Iris pigment epithelial cell (primary cell): ENCODE measurements at regions not wholly inside any gene's neighbourhood (a gene's known extent, or its start where the extent isn't known, plus 50 kb on each side); places are given as distances from the start of the nearest gene placed in this dataset.

ENCODE experiments used
- DNase-seq: peaks from one replicate; pipeline ENCODE4 v3.0.0-alpha.2; 2011; ENCODE audit warnings: low read depth

DNA sequence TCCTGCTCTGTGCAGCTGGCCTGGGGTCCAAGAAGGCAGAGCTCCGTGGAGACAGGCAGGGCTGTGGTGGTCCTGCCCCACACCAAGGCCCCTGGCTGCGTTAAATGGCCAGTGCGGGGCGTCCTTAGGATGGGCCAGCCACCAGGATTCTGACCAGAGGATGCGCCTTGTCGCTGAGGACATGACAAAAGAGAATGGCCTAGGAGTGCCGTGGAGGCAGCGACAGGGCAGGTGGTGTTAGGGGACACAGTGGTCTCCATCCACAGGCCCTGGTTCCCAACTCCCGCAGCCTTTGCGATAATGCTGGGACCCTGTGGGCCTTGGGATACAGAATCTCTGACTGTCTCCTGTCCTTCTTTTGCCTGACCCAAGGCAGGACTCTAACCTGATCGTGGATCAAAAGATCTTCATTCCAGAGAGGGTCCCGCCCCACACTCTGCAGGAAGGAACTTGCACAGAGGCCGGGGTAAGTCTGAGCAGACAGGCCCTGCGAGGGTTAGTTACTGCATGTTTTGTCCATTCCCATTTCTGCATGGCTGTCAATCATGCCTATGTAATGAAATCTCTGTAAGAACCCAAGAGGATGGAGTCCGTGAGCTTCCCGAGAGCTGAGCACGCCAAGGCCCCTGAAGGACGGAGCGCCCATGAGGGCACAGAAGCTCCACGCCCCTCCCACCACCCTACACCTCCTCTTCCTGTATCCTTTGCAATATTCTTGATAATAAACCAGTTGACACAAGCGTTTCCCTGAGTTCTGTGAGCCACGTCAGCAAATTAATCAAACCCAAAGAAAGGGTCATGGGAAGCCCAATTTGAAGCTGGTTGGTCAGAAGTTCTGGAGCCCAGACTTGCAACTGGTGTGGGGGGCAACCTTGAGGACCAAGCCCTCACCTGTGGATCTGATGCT is 251.5 kb upstream of the SALL3 start:
- no peak for DNase-seq

- DNase-seq: no peak
Measured at GRCh38 chr18:78728784-78729467, 250.7 kb upstream of the SALL3 start.

DNA sequence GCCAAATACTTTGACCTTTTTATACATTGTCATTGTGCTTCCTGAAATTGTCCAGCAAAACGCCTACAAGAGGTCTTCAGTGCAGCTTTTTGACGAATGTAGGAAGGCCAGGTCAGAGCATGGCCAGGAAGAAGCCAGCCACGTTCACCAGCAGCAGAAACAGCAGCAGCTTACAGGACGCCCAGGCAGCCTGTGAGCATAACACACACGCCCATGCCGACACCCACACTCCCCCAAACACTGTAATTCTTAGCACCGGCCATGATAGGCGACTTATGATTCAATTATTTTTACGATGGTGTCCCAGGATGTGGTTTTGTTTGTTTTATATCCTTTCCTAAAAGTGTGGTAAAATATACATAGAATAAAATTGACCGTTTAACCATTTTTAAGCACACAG is 249.1 kb upstream of the SALL3 start:
- DNase-seq: no peak

GRCh38 chr18:78731016-78731397 is 248.6 kb upstream of the SALL3 start:
- no peak for DNase-seq

GRCh38 chr18:78731398-78732032 is 248.1 kb upstream of the SALL3 start:
- no peak for DNase-seq

GRCh38 chr18:78732273-78733210 is 247.1 kb upstream of the SALL3 start:
- DNase-seq: no peak

DNA sequence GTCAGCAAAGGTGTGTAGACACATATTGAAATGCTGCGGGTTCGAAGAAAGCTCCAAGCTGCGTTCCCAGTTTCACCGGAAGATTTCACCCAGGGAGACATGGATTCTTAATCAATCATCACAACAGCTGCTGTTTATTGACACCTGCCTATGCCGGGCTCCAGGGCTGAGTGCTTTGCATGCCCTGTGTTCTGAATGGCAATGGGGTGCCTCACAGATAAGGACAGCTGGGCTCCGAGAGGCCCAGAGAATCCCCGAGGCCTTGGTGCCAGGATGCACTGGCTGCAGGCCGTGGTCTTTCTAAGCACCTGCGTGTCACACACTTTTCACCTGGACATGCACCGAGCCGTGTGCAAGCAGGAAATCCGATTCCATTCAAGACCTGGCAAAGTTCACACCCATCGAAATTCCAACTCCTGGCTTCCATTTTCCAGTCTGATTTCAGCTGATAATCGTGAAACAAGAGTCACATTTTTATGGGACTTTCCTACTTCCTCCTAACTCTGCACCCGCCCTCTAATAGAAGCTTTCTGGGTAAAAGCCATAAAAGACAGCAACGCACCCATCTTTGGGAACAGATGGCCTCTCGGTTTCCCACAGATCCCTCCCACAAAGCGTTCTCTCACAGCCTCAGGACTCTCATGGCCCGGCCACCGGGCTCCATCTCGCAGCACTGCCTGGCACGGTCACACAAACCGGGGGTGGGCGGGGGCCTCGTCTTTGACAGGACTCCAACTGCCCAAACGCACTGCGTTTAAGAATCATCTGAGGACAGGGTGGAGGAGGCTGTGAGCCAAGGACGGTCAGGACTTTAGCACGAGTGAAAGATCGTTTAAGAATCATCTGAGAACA is 245.6 kb upstream of the SALL3 start:
- DNase-seq: no peak

DNA sequence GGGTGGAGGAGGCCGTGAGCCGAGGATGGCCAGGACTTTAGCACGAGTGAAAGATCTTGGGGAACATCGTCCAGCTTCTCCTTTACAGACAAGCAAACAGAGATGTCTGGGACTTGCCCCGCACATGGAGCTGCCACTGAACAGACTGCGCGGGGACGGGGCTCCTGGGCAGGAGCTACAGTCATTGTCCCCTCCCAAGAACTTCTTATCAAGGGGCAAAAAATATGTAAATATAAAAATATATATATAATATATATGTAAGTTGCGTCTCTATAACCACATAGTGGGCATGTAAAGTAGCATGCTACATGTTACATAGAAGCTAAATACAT is 245.0 kb upstream of the SALL3 start:
- DNase-seq: no peak

GRCh38 chr18:78735131-78736014 is 244.2 kb upstream of the SALL3 start:
- no peak for DNase-seq

GRCh38 chr18:78736015-78736690 is 243.5 kb upstream of the SALL3 start:
- DNase-seq: no peak

DNA sequence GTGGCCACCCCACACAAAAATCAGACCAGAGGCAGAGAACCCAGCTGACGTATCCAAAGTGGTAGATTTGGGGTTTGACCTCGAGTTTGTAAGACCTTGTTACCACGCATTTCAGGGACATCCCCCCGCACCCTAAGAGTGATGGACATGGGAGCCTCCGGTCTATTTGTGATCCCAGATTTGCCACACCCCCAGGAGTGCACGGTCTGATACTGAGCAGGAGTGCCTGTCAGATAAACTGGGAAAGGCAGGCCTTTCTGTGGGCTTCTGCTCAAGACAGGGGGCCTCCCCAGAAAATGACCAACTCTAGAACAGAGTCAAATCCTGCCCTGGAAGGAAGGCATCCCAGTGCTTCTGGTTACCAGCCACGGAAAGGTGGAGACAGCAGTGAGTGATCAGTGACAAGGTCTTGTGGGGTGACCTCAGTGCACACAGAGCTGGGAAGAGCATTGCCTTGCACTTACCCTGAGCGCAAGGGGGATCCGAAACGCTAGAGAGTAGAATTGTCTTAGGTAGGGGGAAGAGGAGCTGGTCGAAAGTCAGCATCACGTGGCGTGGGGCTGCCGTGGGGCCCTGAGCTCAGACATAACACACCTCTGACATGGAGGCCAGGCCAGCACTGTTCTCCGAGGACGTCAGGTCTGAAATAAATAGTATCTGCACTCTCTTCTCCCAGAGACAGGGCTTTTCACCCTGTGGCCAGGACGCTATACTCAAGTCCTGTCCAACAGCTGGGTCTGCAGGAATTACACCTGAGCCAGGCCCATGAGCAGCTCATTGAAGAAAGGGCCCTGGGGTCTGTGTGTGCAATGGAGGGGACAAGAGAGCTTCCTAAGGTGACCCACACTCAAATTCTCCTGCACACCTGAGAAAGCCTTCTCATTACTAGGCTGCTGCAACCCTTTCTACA is 242.4 kb upstream of the SALL3 start:
- no peak for DNase-seq

GRCh38 chr18:78738076-78738690 is 241.4 kb upstream of the SALL3 start:
- DNase-seq: no peak

- no peak for DNase-seq
Measured at GRCh38 chr18:78739115-78739514, 240.5 kb upstream of the SALL3 start.

GRCh38 chr18:78739882-78740677 is 239.5 kb upstream of the SALL3 start:
- DNase-seq: no peak

DNA sequence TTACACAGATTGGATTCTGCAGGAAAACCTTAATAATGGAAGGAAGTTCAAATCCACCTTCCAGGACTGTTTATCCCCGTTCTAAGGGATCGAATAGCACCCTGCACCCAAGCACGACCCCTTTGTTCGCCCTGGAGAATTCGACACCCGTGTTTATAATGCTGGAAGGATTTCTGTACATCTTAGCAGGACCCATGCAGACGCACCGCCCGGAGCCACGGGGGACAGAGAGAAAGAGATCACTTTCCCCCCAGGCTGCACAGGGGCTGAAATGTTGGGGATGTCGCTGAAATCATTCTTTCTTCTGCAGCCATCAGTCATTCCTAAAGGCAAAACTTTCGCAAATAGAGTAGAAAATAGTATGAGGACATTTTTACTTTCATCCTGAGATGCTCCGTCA is 238.7 kb upstream of the SALL3 start:
- DNase-seq: no peak

GRCh38 chr18:78741381-78742217 is 238.0 kb upstream of the SALL3 start:
- DNase-seq: no peak
